GM21717 (cell line): ENCODE measurements at regions not wholly inside any gene's neighbourhood (a gene's known extent, or its start where the extent isn't known, plus 50 kb on each side); places are given as distances from the start of the nearest gene placed in this dataset.
"Not testable (repeated sequence)": the region's sequence is repeated elsewhere in the genome, so short reads cannot be mapped to it uniquely, and the experiment has no call there.

ENCODE experiments used
- ATAC-seq: cut with Tn5 transposase; IDR thresholded peaks from one replicate; pipeline ENCODE4 v1.9.1; 2021; ENCODE audit warnings: mild to moderate bottlenecking, moderate library complexity; ENCODE audit not compliant: unreplicated experiment

GRCh38 chr3:115204475-115204874, 57.4 kb upstream of the ZBTB20 start:
- ATAC-seq, result no peak

- ATAC-seq, result no peak
Measured at GRCh38 chr3:115208066-115208750, 61.1 kb upstream of the ZBTB20 start.

GRCh38 chr3:115211810-115212492, 64.9 kb upstream of the ZBTB20 start:
- no peak for ATAC-seq

GRCh38 chr3:115212615-115213014, 65.5 kb upstream of the ZBTB20 start:
- no peak for ATAC-seq

- not testable (repeated sequence) for ATAC-seq
Measured at GRCh38 chr3:115213052-115213451, 66.0 kb upstream of the ZBTB20 start.

GRCh38 chr3:115217292-115217677, 70.2 kb upstream of the ZBTB20 start:
- no peak for ATAC-seq

- no peak for ATAC-seq
Measured at GRCh38 chr3:115217678-115218451, 70.8 kb upstream of the ZBTB20 start.

- ATAC-seq, result no peak
Measured at GRCh38 chr3:115218859-115219258, 71.8 kb upstream of the ZBTB20 start.

GRCh38 chr3:115224687-115225086, 77.6 kb upstream of the ZBTB20 start:
- no peak for ATAC-seq

- no peak for ATAC-seq
Measured at GRCh38 chr3:115226844-115227445, 79.9 kb upstream of the ZBTB20 start.

GRCh38 chr3:115227461-115227860, 80.4 kb upstream of the ZBTB20 start:
- ATAC-seq, result no peak

- ATAC-seq, result no peak
Measured at GRCh38 chr3:115228266-115228665, 81.2 kb upstream of the ZBTB20 start.

- no peak for ATAC-seq
Measured at GRCh38 chr3:115232167-115232566, 85.1 kb upstream of the ZBTB20 start.

- ATAC-seq, result no peak
Measured at GRCh38 chr3:115233021-115233420, 85.9 kb upstream of the ZBTB20 start.

- ATAC-seq, result no peak
Measured at GRCh38 chr3:115236496-115236895, 89.4 kb upstream of the ZBTB20 start.

- ATAC-seq, result no peak
Measured at GRCh38 chr3:115239717-115240116, 92.6 kb upstream of the ZBTB20 start.

GRCh38 chr3:115244350-115244749, 97.3 kb upstream of the ZBTB20 start:
- ATAC-seq, result no peak

- no peak for ATAC-seq
Measured at GRCh38 chr3:115245438-115245837, 98.3 kb upstream of the ZBTB20 start.

GRCh38 chr3:115245899-115246298, 98.8 kb upstream of the ZBTB20 start:
- no peak for ATAC-seq

- ATAC-seq, result no peak
Measured at GRCh38 chr3:115246461-115247020, 99.5 kb upstream of the ZBTB20 start.

GRCh38 chr3:115248274-115248673, 101.2 kb upstream of the ZBTB20 start:
- no peak for ATAC-seq
